DMS53 treated with DMSO at 0.1 percent for 48 hours (cell line): ENCODE measurements at regions not wholly inside any gene's neighbourhood (a gene's known extent, or its start where the extent isn't known, plus 50 kb on each side); places are given as distances from the start of the nearest gene placed in this dataset.
"Not testable (repeated sequence)": the region's sequence is repeated elsewhere in the genome, so short reads cannot be mapped to it uniquely, and the experiment has no call there.

ENCODE experiments used
- DNase-seq: peaks from one replicate; lab custom pipeline; 2025; ENCODE audit not compliant: unreplicated experiment; lab: John Stamatoyannopoulos, UW

GRCh38 chr15:60257591-60258159, 140.1 kb downstream of the ANXA2 start:
- DNase-seq, result no peak

GRCh38 chr15:60259469-60259868, 138.3 kb downstream of the ANXA2 start:
- no peak for DNase-seq

GRCh38 chr15:60264088-60264487, 133.7 kb downstream of the ANXA2 start:
- no peak for DNase-seq

GRCh38 chr15:60264566-60264965, 133.2 kb downstream of the ANXA2 start:
- DNase-seq, result no peak

GRCh38 chr15:60265057-60265456, 132.7 kb downstream of the ANXA2 start:
- no peak for DNase-seq

GRCh38 chr15:60272623-60273022, 125.2 kb downstream of the ANXA2 start:
- DNase-seq, result no peak

- DNase-seq, result no peak
Measured at GRCh38 chr15:60275624-60276023, 122.2 kb downstream of the ANXA2 start.

GRCh38 chr15:60278879-60279278, 118.9 kb downstream of the ANXA2 start:
- no peak for DNase-seq

- no peak for DNase-seq
Measured at GRCh38 chr15:60280259-60280658, 117.5 kb downstream of the ANXA2 start.

GRCh38 chr15:60283936-60284335, 113.8 kb downstream of the ANXA2 start:
- no peak for DNase-seq

- not testable (repeated sequence) for DNase-seq
Measured at GRCh38 chr15:60295901-60296300, 101.9 kb downstream of the ANXA2 start.

- no peak for DNase-seq
Measured at GRCh38 chr15:60297047-60297446, 100.7 kb downstream of the ANXA2 start.
